Suprapubic skin (tissue), 4 donors: ENCODE measurements at regions not wholly inside any gene's neighbourhood (a gene's known extent, or its start where the extent isn't known, plus 50 kb on each side); places are given as distances from the start of the nearest gene placed in this dataset.
"Not testable (repeated sequence)": the region's sequence is repeated elsewhere in the genome, so short reads cannot be mapped to it uniquely, and the experiment has no call there.

ENCODE experiments used
- DNase-seq, 2 donors: peaks; one replicate each; pipeline ENCODE4 v3.0.0-alpha.2; 2019; ENCODE audit warnings: low spot score in 2 of 2
- H3K27ac ChIP-seq: fragments of 200-600 bp; sonication (generic); one replicate; pipeline ENCODE4 v1.5.1; 2019
- H3K27me3 ChIP-seq: fragments of 200-600 bp; sonication (generic); one replicate; pipeline ENCODE4 v1.5.1; 2019
- H3K36me3 ChIP-seq: fragments of 200-600 bp; sonication (generic); one replicate; pipeline ENCODE4 v1.5.1; 2019
- H3K4me1 ChIP-seq: fragments of 200-600 bp; sonication (generic); one replicate; pipeline ENCODE4 v1.5.1; 2019
- H3K4me3 ChIP-seq: fragments of 200-600 bp; sonication (generic); one replicate; pipeline ENCODE4 v1.5.1; 2019; ENCODE audit warnings: mild to moderate bottlenecking
- H3K9me3 ChIP-seq: fragments of 200-600 bp; sonication (generic); one replicate; pipeline ENCODE4 v1.5.1; 2019
- CTCF ChIP-seq, 2 donors: fragments of 200-600 bp in 1 of 2; fragments of 450-650 bp in 1 of 2; sonication (generic) in 1 of 2; IDR thresholded peaks; one replicate each; pipeline ENCODE4 v1.5.1; 2016 to 2019; ENCODE audit warnings: antibody characterized with exemption in 2 of 2, mild to moderate bottlenecking in 1 of 2, moderate library complexity in 1 of 2
- EP300 ChIP-seq: sonication (generic); formaldehyde crosslinking; IDR thresholded peaks from one replicate; pipeline ENCODE4 v1.6.1; 2017; ENCODE audit warnings: antibody characterized with exemption
- POLR2A ChIP-seq, 2 donors: fragments of 450-650 bp; IDR thresholded peaks; one replicate each; pipeline ENCODE4 v1.6.1; 2017; ENCODE audit warnings: antibody characterized with exemption in 2 of 2, mild to moderate bottlenecking in 2 of 2, moderate library complexity in 2 of 2
- POLR2AphosphoS5 ChIP-seq, 3 donors: sonication (generic); formaldehyde crosslinking; IDR thresholded peaks; one replicate each; pipeline ENCODE4 v1.6.1; 2017; ENCODE audit warnings: antibody characterized with exemption in 3 of 3
- WGBS: methylation state at CpG from one replicate; pipeline ENCODE4 v1.1.5; 2018; 5-methylcytosine and 5-hydroxymethylcytosine counted together

- TF ChIP-seq POLR2A (IDR thresholded peaks at IDR 0.05) = no peak
- no peak for TF ChIP-seq CTCF (IDR thresholded peaks at IDR 0.05)
- no peak for TF ChIP-seq EP300
- TF ChIP-seq POLR2AphosphoS5 (IDR thresholded peaks at IDR 0.05) = no peak
- H3K4me1 ChIP-seq = no peaks in the 10 kb centered on the region
- H3K27me3 ChIP-seq = no peaks in the 10 kb centered on the region
- H3K27ac ChIP-seq = no peak overlapping the region
- H3K4me3 ChIP-seq = no peak overlapping the region
- no peak for DNase-seq
- no peaks in the 10 kb centered on the region for H3K36me3 ChIP-seq
- 86% methylated on average over 13 of the region's 20 CpGs for WGBS
- H3K9me3 ChIP-seq = no peaks in the 10 kb centered on the region
These were observed 411.0 kb downstream of the OLFM4 start for GRCh38 chr13:53439439-53440225.

- no peaks in the 10 kb centered on the region for H3K9me3 ChIP-seq
- DNase-seq = no peak
- H3K4me3 ChIP-seq = no peak overlapping the region
- TF ChIP-seq EP300 (no peak), POLR2A (IDR thresholded peaks at IDR 0.05) (no peak), POLR2AphosphoS5 (IDR thresholded peaks at IDR 0.05) (no peak), CTCF (IDR thresholded peaks at IDR 0.05) (no peak)
- H3K27ac ChIP-seq = no peak overlapping the region
- no peaks in the 10 kb centered on the region for H3K27me3 ChIP-seq
- no peaks in the 10 kb centered on the region for H3K36me3 ChIP-seq
- no peaks in the 10 kb centered on the region for H3K4me1 ChIP-seq
- WGBS = 94% methylated on average over 5 of the region's 5 CpGs
These were observed 414.4 kb downstream of the OLFM4 start for GRCh38 chr13:53442979-53443378.

GRCh38 chr13:53445686-53446085, 417.1 kb downstream of the OLFM4 start:
- TF ChIP-seq CTCF (IDR thresholded peaks at IDR 0.05) (no peak), POLR2A (IDR thresholded peaks at IDR 0.05) (no peak), POLR2AphosphoS5 (IDR thresholded peaks at IDR 0.05) (no peak), EP300 (no peak)
- DNase-seq = no peak
- Histone ChIP-seq H3K9me3 (peaks cover 10% of the 10 kb centered on the region), H3K36me3 (no peaks in the 10 kb centered on the region), H3K27ac (no peak overlapping the region), H3K4me3 (no peak overlapping the region), H3K27me3 (no peaks in the 10 kb centered on the region), H3K4me1 (no peaks in the 10 kb centered on the region)
- WGBS = 15% methylated on average over 1 of the region's 1 CpG

- Histone ChIP-seq H3K9me3 (peaks cover 10% of the 10 kb centered on the region), H3K27me3 (no peaks in the 10 kb centered on the region), H3K4me1 (no peaks in the 10 kb centered on the region), H3K36me3 (no peaks in the 10 kb centered on the region), H3K27ac (no peak overlapping the region), H3K4me3 (no peak overlapping the region)
- 77% methylated on average over 4 of the region's 4 CpGs for WGBS
- TF ChIP-seq POLR2AphosphoS5 (IDR thresholded peaks at IDR 0.05) = no peak
- no peak for TF ChIP-seq CTCF (IDR thresholded peaks at IDR 0.05)
- no peak for TF ChIP-seq POLR2A (IDR thresholded peaks at IDR 0.05)
- TF ChIP-seq EP300 = no peak
- no peak for DNase-seq
These were observed 418.8 kb downstream of the OLFM4 start for GRCh38 chr13:53447456-53447855.

- Histone ChIP-seq H3K4me3 (no peak overlapping the region), H3K27ac (no peak overlapping the region), H3K9me3 (peaks cover 10% of the 10 kb centered on the region), H3K27me3 (no peaks in the 10 kb centered on the region), H3K4me1 (no peaks in the 10 kb centered on the region), H3K36me3 (no peaks in the 10 kb centered on the region)
- TF ChIP-seq POLR2AphosphoS5 (IDR thresholded peaks at IDR 0.05) = no peak
- no peak for TF ChIP-seq POLR2A (IDR thresholded peaks at IDR 0.05)
- no peak for TF ChIP-seq EP300
- TF ChIP-seq CTCF (IDR thresholded peaks at IDR 0.05) = no peak
- 72% methylated on average over 5 of the region's 5 CpGs for WGBS
- no peak for DNase-seq
These were observed 419.2 kb downstream of the OLFM4 start for GRCh38 chr13:53447863-53448262.

GRCh38 chr13:53452263-53452808, 423.7 kb downstream of the OLFM4 start:
- DNase-seq, H3K27me3 ChIP-seq, H3K4me3 ChIP-seq, H3K27ac ChIP-seq, H3K4me1 ChIP-seq, H3K36me3 ChIP-seq: not testable (repeated sequence)
- WGBS = 87% methylated on average over 17 of the region's 29 CpGs
- peaks cover 13% of the 10 kb centered on the region for H3K9me3 ChIP-seq
